Lower leg skin (tissue), 3 donors: ENCODE measurements at regions not wholly inside any gene's neighbourhood (a gene's known extent, or its start where the extent isn't known, plus 50 kb on each side); places are given as distances from the start of the nearest gene placed in this dataset.

ENCODE experiments used
- POLR2A ChIP-seq, 2 donors: fragments of 450-650 bp; IDR thresholded peaks; one replicate each; pipeline ENCODE4 v1.6.1; 2016 to 2017; ENCODE audit warnings: antibody characterized with exemption in 2 of 2, mild to moderate bottlenecking in 1 of 2, moderate library complexity in 1 of 2
- TF ChIP-seq, protein P1 (sequence below), 3 donors: fragments of 450-650 bp; IDR thresholded peaks; one replicate each; pipeline ENCODE4 v1.5.1; 2016; ENCODE audit warnings: antibody characterized with exemption in 3 of 3, mild to moderate bottlenecking in 3 of 3, moderate library complexity in 2 of 3

DNA sequence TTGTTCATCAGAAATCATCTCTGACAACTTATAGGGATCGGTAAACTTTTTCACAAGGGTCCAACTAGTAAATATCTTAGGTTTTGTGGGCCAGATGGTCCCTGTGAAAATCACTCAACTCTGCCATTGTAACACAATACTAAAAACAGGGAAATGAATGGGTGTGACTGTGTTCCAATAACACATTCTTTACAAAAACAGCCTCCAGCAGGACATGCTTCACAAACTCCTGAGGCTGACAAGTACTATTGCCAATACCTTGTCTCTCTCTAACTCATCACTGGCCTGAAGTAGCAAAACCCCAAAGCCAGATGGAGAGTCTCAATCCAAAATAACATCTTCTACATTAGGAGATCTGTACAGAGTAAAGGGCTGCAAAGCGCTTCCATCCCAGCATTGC, 312.3 kb downstream of the TOX3 start:
- TF ChIP-seq, protein P1, sequence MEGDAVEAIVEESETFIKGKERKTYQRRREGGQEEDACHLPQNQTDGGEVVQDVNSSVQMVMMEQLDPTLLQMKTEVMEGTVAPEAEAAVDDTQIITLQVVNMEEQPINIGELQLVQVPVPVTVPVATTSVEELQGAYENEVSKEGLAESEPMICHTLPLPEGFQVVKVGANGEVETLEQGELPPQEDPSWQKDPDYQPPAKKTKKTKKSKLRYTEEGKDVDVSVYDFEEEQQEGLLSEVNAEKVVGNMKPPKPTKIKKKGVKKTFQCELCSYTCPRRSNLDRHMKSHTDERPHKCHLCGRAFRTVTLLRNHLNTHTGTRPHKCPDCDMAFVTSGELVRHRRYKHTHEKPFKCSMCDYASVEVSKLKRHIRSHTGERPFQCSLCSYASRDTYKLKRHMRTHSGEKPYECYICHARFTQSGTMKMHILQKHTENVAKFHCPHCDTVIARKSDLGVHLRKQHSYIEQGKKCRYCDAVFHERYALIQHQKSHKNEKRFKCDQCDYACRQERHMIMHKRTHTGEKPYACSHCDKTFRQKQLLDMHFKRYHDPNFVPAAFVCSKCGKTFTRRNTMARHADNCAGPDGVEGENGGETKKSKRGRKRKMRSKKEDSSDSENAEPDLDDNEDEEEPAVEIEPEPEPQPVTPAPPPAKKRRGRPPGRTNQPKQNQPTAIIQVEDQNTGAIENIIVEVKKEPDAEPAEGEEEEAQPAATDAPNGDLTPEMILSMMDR (IDR thresholded peaks at IDR 0.05) = no peak
- TF ChIP-seq POLR2A (IDR thresholded peaks at IDR 0.05) = no peak
